SK-N-MC (cell line): ENCODE measurements at regions not wholly inside any gene's neighbourhood (a gene's known extent, or its start where the extent isn't known, plus 50 kb on each side); places are given as distances from the start of the nearest gene placed in this dataset.

Experiments used
- EZH2 ChIP-seq: fragments of 200-600 bp; sonication (generic); IDR thresholded peaks from one replicate; pipeline ENCODE4 v1.6.1; 2017; ENCODE audit warnings: antibody characterized with exemption
- POLR2AphosphoS5 ChIP-seq: IDR thresholded peaks from 2 replicates; pipeline ENCODE4 v1.6.1; 2012; ENCODE audit warnings: mild to moderate bottlenecking, low read depth, low read length, borderline replicate concordance

- no peak for TF ChIP-seq EZH2
- TF ChIP-seq POLR2AphosphoS5: no peak
Observed at GRCh38 chr4:152255437-152255836, 280.5 kb downstream of the FBXW7 start.
